22Rv1 (cell line): ENCODE measurements at regions not wholly inside any gene's neighbourhood (a gene's known extent, or its start where the extent isn't known, plus 50 kb on each side); places are given as distances from the start of the nearest gene placed in this dataset.
A peak's percentile ranks its signal among the peaks of the same experiment; 100 is the strongest.

ENCODE experiments used
- H3K27ac ChIP-seq: fragments of 450-650 bp; 2 replicates; pipeline ENCODE4 v1.5.1; 2017
- ZFX ChIP-seq: fragments of 450-650 bp; IDR thresholded peaks from 2 replicates; pipeline ENCODE4 v1.6.1; 2017; ENCODE audit warnings: antibody characterized with exemption, borderline replicate concordance
- TF ChIP-seq, protein P1 (sequence below): fragments of 450-650 bp; IDR thresholded peaks from 2 replicates; pipeline ENCODE4 v1.5.1; 2017; ENCODE audit warnings: mild to moderate bottlenecking

DNA sequence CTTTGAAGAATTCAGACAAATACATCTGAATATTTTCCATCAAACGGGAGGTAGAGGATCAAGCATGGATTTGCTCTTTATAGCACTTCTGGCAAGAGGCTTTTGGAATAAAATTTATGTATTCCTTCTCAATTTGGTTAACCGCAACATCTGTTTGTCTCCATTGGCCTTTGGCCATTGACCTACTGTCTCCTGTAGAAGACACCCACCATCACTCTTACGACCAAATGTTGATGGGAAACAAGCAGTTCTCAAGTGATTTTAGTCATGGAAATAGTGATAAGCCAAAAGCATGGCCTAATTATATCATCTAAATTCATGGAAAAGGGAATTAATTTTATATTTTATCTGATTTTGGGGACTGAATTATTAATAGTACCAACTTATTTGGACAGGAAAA, 591.9 kb downstream of the CD109 start:
- no peak overlapping the region for H3K27ac ChIP-seq
- TF ChIP-seq, protein P1, sequence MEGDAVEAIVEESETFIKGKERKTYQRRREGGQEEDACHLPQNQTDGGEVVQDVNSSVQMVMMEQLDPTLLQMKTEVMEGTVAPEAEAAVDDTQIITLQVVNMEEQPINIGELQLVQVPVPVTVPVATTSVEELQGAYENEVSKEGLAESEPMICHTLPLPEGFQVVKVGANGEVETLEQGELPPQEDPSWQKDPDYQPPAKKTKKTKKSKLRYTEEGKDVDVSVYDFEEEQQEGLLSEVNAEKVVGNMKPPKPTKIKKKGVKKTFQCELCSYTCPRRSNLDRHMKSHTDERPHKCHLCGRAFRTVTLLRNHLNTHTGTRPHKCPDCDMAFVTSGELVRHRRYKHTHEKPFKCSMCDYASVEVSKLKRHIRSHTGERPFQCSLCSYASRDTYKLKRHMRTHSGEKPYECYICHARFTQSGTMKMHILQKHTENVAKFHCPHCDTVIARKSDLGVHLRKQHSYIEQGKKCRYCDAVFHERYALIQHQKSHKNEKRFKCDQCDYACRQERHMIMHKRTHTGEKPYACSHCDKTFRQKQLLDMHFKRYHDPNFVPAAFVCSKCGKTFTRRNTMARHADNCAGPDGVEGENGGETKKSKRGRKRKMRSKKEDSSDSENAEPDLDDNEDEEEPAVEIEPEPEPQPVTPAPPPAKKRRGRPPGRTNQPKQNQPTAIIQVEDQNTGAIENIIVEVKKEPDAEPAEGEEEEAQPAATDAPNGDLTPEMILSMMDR, result no peak
- TF ChIP-seq ZFX, result no peak

DNA sequence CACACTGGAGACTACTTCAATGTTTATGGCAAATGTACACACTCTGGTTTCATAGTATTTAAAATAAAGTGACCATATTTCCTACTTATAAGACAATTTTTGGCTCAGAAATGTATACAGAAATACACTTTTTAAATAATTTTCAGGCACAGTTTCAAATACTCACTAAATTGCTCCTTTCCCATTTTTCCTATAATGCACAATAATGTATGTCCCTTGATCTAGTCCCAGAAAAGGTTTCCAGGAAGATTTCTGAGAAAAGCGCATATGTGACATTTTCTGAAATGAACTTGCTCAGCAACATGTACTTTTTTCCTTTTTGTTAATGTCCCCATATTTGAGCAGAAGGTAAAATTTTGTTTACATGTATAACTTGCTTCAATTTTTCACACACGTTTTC, 591.4 kb downstream of the CD109 start:
- TF ChIP-seq, protein P1, result no peak
- TF ChIP-seq ZFX, result no peak

DNA sequence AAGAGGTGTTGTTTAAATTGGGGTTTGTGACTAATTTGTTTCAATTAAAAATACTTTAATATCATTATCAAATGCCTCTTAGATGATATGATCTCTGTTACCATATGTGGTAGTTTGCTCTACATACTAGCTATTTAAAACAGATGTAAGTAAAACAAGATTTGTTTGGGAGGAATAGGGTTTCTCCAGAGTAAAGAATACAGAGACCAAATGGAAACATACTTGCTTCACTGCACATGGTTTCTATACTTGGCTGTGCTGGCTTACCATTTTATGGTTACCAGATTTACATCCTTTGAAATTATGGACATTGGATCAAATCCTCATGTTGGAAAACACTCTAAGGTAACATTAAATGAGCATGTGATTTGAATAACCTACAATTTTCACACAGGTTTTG, 588.3 kb downstream of the CD109 start:
- TF ChIP-seq, protein P1, result no peak
- TF ChIP-seq ZFX, result no peak
- H3K27ac ChIP-seq, result no peak overlapping the region

More for the DNA sequence above, 591.4 kb downstream of the CD109 start:
- H3K27ac ChIP-seq, result no peak overlapping the region

DNA sequence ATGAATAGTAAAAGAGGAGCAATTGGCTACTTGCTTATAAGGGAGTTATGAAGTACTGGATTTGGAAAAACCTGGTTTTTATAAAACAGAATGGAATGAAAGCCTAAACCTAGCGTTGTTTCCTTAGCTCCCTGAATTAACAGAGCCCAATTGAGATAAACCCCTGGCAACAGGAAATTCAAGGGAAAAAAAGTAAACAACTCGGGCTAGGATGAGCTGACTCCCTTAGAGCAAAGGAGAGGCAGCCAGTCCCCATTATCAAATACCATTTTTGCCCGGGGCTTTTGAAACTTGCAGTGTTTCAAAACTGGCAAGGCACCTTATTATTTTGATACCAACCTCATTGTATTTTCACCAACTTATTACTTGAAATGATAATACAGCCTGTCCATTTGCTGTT, 587.5 kb downstream of the CD109 start:
- TF ChIP-seq, protein P1, result no peak
- TF ChIP-seq ZFX, result no peak
- H3K27ac ChIP-seq, result no peak overlapping the region

DNA sequence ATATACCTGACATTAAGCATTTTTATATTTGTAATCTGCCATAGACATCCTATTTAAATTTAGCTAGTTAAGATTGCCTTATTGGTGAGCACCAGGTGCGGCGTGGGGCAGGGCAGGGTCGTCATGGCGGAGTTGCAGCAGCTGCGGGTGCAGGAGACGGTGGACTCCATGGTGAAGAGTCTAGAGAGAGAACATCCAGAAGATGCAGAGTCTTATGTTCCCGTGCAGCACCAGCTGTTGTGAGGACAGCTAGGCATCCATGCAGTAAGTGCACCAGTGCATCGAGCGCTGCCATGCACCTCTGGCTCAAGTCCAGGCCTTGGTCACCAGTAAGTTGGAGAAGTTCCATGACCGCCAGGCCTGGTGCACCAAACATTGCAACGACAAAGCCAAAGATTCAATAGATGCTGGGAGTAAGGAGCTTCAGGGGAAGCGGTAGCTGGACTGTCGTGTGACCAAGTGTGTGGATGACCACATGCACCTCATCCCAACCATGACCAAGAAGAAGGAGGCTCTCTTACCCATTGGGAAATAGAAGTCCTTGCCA, 586.2 kb downstream of the CD109 start:
- no peak overlapping the region for H3K27ac ChIP-seq
- TF ChIP-seq, protein P1, result no peak
- no peak for TF ChIP-seq ZFX

DNA sequence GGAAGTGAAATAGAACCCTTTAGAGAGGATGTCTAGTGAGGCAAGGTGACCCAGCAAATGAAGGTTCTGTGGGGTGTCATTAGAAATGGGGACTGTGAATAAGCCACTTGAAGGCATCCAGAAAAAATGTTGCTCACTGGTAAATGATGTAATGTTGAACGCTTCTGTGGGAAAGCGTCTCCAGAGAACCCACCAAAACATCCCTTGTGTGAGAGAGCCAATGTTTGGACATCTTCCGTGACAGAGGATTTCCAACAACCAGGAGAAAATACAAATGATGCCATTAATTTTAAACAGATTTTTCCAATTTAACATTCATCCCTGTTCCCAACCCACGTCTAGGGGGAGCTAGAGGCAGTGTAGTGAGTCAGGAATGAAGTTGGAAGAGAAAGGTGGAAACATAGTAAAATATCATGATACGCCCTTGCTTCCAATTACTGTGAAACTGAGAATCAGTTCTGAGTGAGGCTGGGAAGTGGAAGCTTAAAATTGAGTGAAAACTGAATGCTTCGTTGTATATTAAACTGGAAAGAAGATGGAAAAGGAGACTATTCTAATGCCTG, 584.2 kb downstream of the CD109 start:
- no peak overlapping the region for H3K27ac ChIP-seq
- no peak for TF ChIP-seq ZFX
- TF ChIP-seq, protein P1, result peak; percentile 43

DNA sequence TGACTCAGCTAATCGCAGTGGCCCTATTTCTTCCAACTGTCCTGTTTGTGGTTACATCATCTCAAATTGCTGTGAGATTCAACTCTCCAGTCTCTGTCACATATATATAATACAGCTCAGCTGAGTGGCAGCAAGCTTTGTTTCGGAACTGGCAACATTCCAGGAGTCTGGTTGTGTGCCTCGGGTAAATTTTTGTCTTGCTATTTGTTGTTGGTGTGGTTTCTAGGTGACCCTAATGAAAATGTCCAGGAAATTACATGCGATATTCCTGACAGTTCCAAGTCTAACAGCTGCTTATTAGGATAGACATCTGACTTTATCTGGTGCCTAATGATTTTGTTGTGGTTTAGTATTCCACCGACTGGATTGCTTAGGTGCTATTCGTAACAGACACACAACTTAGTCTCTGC, 581.8 kb downstream of the CD109 start:
- TF ChIP-seq, protein P1, result no peak
- no peak for TF ChIP-seq ZFX
- no peak overlapping the region for H3K27ac ChIP-seq
